NCI-H2227 (cell line): ENCODE measurements at regions not wholly inside any gene's neighbourhood (a gene's known extent, or its start where the extent isn't known, plus 50 kb on each side); places are given as distances from the start of the nearest gene placed in this dataset.
"Not testable (repeated sequence)": the region's sequence is repeated elsewhere in the genome, so short reads cannot be mapped to it uniquely, and the experiment has no call there.

ENCODE experiments used
- DNase-seq: peaks from one replicate; lab custom pipeline; 2025; ENCODE audit not compliant: unreplicated experiment; lab: John Stamatoyannopoulos, UW

GRCh38 chr6:80441131-80441530, 334.7 kb downstream of the BCKDHB start:
- no peak for DNase-seq

- no peak for DNase-seq
These were observed 334.1 kb downstream of the BCKDHB start for GRCh38 chr6:80440496-80441115.

- no peak for DNase-seq
These were observed 333.4 kb downstream of the BCKDHB start for GRCh38 chr6:80439721-80440470.

- no peak for DNase-seq
These were observed 332.3 kb downstream of the BCKDHB start for GRCh38 chr6:80438772-80439171.

GRCh38 chr6:80437801-80438200, 331.3 kb downstream of the BCKDHB start:
- DNase-seq, result no peak

DNA sequence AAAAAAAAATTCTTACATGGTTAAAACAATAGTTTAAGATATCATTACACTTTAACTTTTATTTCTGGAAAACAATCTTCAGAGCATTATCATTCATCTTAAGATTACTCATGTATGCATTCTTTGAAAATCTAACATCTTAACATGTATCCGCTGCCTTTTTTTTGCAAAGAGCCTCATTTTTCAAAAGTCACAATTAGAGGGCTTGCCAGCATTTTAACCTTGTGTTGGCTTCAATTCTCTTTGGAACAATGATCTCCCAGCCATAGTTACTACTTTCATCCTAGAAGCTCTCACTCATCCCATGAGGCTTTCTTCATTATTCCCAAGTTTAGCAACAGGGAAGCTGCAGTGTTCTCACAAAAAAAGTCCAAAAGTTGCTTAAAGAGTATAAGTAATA, 330.8 kb downstream of the BCKDHB start:
- no peak for DNase-seq

- DNase-seq, result no peak
These were observed 330.2 kb downstream of the BCKDHB start for GRCh38 chr6:80436663-80437062.

GRCh38 chr6:80435457-80435856, 329.0 kb downstream of the BCKDHB start:
- no peak for DNase-seq

DNA sequence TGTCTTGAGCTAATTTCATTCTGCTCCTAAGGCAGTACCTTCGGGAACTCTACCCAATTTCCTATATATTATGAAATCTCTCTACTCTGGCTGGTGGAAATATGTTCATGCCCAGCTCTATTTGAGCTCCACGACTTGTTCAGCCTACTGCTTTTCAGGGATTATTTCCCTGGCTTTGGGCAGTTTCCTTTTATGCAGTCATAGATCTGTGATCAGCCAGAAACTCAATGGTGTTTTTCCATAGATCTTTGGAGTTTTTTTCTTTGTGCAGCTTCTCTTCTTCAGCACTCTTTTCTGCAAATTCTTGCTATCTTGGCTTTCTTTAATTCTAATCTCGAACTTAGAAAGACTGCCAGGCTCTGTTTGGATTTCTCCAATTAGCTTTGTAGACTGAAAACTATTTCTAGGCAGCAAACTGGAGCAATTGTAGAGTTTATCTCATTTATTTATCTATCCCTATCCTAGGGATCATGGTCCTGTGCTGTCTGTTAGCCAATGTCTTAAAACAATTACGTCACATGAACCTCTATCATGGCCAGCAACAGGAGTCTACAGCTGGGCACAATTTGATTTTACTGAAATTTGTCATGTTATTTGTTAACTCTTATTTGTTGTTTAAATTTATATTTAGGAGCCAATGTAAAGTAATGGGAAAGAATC, 328.4 kb downstream of the BCKDHB start:
- no peak for DNase-seq

- DNase-seq, result no peak
These were observed 327.2 kb downstream of the BCKDHB start for GRCh38 chr6:80433673-80434025.

GRCh38 chr6:80433010-80433672, 326.7 kb downstream of the BCKDHB start:
- no peak for DNase-seq

DNA sequence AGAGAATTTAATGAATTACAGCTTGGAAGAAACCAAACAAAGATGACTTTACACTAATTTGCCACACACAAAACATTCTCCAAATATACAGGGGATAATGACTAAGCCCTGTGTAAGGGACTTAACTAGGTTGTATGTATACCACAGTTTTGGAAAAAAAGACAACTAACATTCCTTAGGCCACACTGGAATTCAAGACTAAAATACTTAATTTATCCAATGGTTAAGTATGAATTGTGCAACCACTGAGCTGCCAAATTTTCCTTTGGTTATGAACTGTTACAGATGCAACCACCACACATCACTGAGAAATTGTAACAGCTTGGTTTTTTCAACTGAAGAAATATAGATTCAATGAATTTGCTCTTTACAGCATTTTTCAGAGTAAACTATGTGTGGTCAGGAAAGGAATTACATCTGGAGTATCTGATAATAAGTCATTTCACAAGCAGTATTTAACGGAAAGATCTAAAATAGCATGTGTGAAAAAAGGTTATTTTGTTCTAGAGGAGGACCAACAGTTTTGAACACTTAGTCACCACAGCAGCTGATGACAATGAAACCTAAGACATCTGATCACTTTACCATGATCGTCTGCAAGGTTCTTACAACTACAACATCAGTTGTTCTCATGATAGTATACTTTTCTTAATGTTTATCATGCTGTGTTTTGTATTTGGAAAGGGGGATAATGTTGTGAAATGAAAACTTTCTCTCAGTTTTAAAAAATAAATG, 318.8 kb downstream of the BCKDHB start:
- DNase-seq, result no peak

DNA sequence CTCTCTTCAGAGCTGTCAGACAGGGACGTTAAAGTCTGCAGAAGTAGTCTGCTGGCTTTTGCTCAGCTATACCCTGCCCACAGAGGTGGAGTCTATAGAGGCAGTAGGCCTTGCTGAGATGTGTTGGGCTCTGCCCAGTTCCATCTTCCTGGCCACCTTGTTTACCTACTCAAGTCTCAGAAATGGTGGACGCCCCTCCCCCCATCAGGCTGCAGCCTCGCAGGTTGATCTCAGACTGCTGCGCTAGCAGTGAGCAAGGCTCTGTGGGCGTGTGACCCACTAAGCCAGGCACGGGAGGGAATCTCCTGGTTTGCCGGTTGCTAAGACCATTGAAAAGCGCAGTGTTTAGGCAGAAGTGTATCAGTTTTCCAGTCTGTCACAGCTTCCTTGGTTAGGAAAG, 305.0 kb downstream of the BCKDHB start:
- DNase-seq, result no peak

- not testable (repeated sequence) for DNase-seq
These were observed 301.5 kb downstream of the BCKDHB start for GRCh38 chr6:80407976-80408375.

DNA sequence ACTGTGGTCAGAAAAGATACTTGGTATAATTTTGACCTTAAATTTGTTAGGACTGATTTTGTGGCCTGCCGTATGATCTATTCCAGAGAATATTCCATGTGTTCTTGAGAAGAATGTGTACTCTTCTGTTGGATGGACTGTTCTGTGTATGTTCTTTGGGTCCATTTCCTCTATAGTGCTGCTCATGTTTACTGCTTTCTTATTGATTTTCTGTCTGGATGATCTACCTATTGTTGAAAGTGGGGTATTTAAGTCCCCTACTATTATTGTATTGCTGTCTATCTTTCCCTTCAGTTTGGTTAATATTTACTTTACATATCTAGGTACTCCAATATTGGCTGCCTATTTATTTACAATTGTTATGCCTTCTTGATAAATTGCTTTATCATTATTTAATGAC, 298.4 kb downstream of the BCKDHB start:
- DNase-seq, result no peak

DNA sequence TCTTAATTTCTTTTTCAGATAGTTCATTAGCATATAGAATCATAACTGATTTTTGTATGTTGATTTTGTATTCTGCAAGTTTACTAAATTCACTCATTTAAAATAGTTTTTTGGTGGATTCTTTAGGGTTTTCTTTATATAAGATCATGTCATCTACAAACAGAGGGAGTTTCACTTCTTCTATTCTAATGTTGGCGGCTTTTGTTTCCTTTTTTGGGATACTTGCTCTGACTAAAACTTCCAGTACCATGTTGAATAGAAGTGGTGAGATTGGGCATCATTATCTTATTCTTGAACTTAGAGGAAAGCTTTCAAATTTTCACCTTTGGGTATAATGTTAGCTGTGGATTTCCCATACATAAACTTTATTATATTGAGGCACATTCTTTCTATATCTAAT, 296.9 kb downstream of the BCKDHB start:
- no peak for DNase-seq

DNA sequence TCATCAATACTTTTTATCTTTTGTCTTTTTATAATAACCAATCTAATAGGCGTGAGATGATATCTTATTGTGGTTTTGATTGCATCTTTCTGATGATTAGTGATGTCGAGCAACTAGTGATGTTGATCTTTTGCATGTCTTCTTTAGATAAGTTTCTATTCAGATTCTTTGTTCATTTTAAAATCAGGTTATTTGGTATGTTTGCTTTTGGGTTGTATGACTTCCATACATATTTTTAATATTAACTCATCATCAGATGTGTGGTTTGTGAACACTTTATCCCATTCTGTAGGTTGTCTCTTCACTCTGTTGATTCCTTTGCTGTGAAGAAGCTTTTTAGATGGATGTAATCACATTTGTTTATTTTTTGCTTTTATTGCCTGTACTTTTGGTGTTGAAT, 295.8 kb downstream of the BCKDHB start:
- no peak for DNase-seq
